ENCODE measurements at regions not wholly inside any gene's neighbourhood (a gene's known extent, or its start where the extent isn't known, plus 50 kb on each side); places are given as distances from the start of the nearest gene placed in this dataset.

DNA sequence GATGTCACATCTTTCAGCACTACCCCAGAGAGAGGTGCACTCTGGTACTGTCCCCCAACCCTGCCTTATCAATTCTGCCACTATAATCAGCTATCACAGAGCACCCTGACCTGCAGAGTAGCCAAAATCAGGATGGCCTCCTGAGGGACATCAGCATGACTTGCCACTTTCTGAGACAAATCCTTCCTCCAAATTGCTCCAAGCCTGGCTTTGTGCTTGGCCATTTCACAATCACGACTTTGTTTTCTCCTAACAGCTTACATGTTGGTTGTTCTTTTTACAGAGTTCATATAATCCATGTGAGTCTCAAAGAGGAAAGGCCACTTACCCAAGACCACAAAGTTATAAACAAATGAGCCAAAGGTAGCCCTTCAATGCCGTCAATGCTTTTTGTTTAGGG, 449.0 kb upstream of the CDH5 start:
- H3K27ac ChIP-seq (ENCODE audit: insufficient read depth, low read depth, low read length, poor library complexity, severe bottlenecking): no peak overlapping the region
- H3K27me3 ChIP-seq (ENCODE audit: control insufficient read depth, insufficient read depth, low read length, poor library complexity, severe bottlenecking): no peaks in the 10 kb centered on the region
- H3K36me3 ChIP-seq (ENCODE audit: control insufficient read depth, insufficient read depth, low read length): no peaks in the 10 kb centered on the region
- WGBS, 2 experiments: 86 to 100% methylated on average over 2 of the region's 2 CpGs
- H3K4me1 ChIP-seq (ENCODE audit: control insufficient read depth, insufficient read depth, low read length): peaks cover 4% of the 10 kb centered on the region
- H3K4me3 ChIP-seq (ENCODE audit: insufficient read depth, low read depth, low read length): no peak overlapping the region
- H3K9me3 ChIP-seq (ENCODE audit: control insufficient read depth, low read length): no peaks in the 10 kb centered on the region

DNA sequence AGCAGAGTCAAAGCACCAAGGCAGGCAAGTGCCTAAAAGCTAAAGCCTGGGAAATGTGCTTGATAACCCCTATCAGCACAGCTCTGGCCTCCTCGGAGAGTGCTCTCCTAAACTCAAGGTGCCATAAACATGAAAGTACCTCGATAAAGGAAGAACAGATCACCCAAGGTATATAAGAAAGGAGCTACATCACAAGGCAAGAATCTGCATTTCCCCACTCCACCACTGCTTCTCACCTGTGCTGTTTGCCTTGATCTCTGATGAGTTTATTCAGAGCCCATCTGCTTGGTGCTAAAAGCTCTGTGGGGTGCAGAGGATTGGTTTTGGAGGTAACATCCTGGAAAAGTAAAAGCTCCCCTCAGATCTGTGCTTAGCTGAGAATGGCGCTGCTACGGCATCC, 449.5 kb upstream of the CDH5 start:
- 81 to 88% methylated on average over 4 of the region's 4 CpGs for WGBS, 2 experiments

DNA sequence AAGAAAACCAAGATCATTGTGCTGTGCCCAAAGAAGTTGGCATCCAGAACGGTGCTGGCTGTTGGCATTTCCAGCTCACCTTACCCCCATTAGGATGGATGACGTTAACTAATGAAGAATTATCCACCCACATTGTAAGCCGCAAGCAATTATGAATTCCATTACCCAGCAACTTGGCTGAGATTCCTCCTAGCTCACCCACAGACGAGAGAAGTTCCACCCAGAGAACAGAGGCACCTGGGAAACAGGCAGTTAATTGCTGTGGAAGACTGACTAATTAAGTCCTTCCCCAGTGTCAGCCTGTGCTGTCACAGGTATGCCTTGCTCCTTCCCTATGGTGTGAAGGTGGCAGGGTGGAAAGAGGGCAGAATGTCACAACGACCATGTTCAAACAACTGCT, 456.2 kb upstream of the CDH5 start:
- 93 to 96% methylated on average over 5 of the region's 5 CpGs for WGBS, 2 experiments
- Histone ChIP-seq H3K27ac (ENCODE audit: insufficient read depth, low read depth, low read length, poor library complexity, severe bottlenecking) (no peak overlapping the region), H3K4me3 (ENCODE audit: insufficient read depth, low read depth, low read length) (no peak overlapping the region), H3K9me3 (ENCODE audit: control insufficient read depth, low read length) (no peaks in the 10 kb centered on the region), H3K27me3 (ENCODE audit: control insufficient read depth, insufficient read depth, low read length, poor library complexity, severe bottlenecking) (no peaks in the 10 kb centered on the region), H3K36me3 (ENCODE audit: control insufficient read depth, insufficient read depth, low read length) (no peaks in the 10 kb centered on the region), H3K4me1 (ENCODE audit: control insufficient read depth, insufficient read depth, low read length) (peaks cover under 1% of the 10 kb centered on the region)

More for the DNA sequence above, 449.5 kb upstream of the CDH5 start:
- H3K4me1 ChIP-seq (ENCODE audit: control insufficient read depth, insufficient read depth, low read length): peaks cover 4% of the 10 kb centered on the region
- no peaks in the 10 kb centered on the region for H3K36me3 ChIP-seq (ENCODE audit: control insufficient read depth, insufficient read depth, low read length)
- H3K27ac ChIP-seq (ENCODE audit: insufficient read depth, low read depth, low read length, poor library complexity, severe bottlenecking): no peak overlapping the region
- no peaks in the 10 kb centered on the region for H3K27me3 ChIP-seq (ENCODE audit: control insufficient read depth, insufficient read depth, low read length, poor library complexity, severe bottlenecking)
- H3K4me3 ChIP-seq (ENCODE audit: insufficient read depth, low read depth, low read length): no peak overlapping the region
- H3K9me3 ChIP-seq (ENCODE audit: control insufficient read depth, low read length): no peaks in the 10 kb centered on the region

DNA sequence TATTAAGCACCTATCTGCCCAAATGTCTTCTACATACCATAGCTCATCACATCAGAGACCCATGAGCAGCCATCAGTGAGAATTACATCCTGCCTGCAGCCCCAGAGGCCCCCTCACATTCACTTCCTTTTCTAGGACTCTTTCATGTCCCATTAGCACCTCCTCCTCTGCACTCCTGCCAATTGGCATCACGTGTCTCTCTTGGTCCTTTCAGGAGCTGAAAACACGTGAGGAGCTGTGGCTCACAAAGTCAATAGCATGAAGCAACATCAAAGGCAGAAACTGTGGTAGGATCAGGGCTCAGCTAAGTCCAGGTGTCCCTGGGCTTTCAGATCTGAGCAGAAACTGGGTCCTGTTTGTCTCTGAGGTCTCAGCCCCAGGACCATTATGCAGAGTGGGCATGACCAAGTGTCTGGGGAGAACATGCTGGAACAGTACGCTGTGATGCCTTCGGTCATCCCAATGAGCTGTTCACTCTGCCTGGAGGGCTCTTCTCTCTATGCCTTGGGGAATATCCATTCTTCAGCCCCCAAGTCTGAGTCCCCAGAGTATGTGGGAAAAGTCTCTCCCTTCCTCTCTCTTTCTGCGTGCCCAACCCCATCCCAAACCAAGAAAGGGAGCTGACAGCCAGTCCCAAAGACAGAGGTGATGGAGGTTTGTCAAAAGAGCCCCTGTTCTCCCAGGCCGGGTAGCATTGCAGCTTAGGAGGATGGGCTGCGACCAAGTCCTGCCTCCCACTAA, 457.0 kb upstream of the CDH5 start:
- Histone ChIP-seq H3K9me3 (ENCODE audit: control insufficient read depth, low read length) (no peaks in the 10 kb centered on the region), H3K4me3 (ENCODE audit: insufficient read depth, low read depth, low read length) (no peak overlapping the region), H3K27ac (ENCODE audit: insufficient read depth, low read depth, low read length, poor library complexity, severe bottlenecking) (no peak overlapping the region), H3K27me3 (ENCODE audit: control insufficient read depth, insufficient read depth, low read length, poor library complexity, severe bottlenecking) (no peaks in the 10 kb centered on the region), H3K36me3 (ENCODE audit: control insufficient read depth, insufficient read depth, low read length) (no peaks in the 10 kb centered on the region), H3K4me1 (ENCODE audit: control insufficient read depth, insufficient read depth, low read length) (peaks cover 4% of the 10 kb centered on the region)
- WGBS, 2 experiments: 81 to 82% methylated on average over 7 of the region's 7 CpGs

DNA sequence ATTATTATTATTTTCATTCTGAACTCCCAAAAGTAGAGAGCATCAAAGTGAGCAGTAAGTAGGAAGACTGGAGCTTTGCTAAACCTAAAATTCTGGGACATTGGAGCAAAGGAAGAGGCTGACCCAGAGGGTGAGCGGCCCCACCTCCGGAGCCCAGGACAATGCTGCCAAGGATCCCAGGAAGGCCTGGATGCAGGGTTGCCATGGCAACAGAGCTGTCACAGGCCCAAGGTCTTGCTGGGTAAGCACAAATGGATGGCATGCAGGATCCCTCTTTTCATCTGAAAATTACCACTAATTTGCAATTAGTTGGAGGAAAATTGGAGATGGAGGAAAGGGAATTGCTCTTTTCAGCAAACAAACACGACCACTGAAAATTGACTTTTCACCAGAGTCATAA, 457.9 kb upstream of the CDH5 start:
- Histone ChIP-seq H3K9me3 (ENCODE audit: control insufficient read depth, low read length) (no peaks in the 10 kb centered on the region), H3K27ac (ENCODE audit: insufficient read depth, low read depth, low read length, poor library complexity, severe bottlenecking) (no peak overlapping the region), H3K36me3 (ENCODE audit: control insufficient read depth, insufficient read depth, low read length) (no peaks in the 10 kb centered on the region), H3K4me1 (ENCODE audit: control insufficient read depth, insufficient read depth, low read length) (peaks cover 4% of the 10 kb centered on the region), H3K4me3 (ENCODE audit: insufficient read depth, low read depth, low read length) (no peak overlapping the region), H3K27me3 (ENCODE audit: control insufficient read depth, insufficient read depth, low read length, poor library complexity, severe bottlenecking) (no peaks in the 10 kb centered on the region)
- WGBS, 2 experiments: 31 to 44% methylated on average over 3 of the region's 3 CpGs

DNA sequence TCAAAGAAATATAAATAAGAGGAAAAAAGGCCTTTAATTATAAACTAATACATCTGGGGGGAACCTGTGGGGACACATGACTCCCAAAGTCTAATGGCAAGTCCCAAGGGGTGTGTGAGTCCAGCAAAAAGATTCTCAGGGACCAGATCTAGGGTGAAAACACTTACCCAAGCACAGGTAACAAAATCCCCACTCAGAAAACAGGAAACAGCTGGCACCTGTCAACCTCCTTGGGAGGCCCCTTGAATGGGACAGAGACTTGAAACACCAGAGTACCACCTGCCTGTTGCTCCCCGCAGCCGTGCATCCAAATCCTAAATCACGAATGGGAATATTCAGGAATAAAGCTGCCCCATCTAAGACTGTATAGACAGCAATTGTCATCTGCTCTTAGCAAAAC, 461.2 kb upstream of the CDH5 start:
- Histone ChIP-seq H3K4me3 (ENCODE audit: insufficient read depth, low read depth, low read length) (no peak overlapping the region), H3K27ac (ENCODE audit: insufficient read depth, low read depth, low read length, poor library complexity, severe bottlenecking) (no peak overlapping the region), H3K36me3 (ENCODE audit: control insufficient read depth, insufficient read depth, low read length) (no peaks in the 10 kb centered on the region), H3K4me1 (ENCODE audit: control insufficient read depth, insufficient read depth, low read length) (peaks cover 4% of the 10 kb centered on the region), H3K27me3 (ENCODE audit: control insufficient read depth, insufficient read depth, low read length, poor library complexity, severe bottlenecking) (no peaks in the 10 kb centered on the region), H3K9me3 (ENCODE audit: control insufficient read depth, low read length) (no peaks in the 10 kb centered on the region)
- WGBS, 2 experiments: 87 to 89% methylated on average over 3 of the region's 3 CpGs

DNA sequence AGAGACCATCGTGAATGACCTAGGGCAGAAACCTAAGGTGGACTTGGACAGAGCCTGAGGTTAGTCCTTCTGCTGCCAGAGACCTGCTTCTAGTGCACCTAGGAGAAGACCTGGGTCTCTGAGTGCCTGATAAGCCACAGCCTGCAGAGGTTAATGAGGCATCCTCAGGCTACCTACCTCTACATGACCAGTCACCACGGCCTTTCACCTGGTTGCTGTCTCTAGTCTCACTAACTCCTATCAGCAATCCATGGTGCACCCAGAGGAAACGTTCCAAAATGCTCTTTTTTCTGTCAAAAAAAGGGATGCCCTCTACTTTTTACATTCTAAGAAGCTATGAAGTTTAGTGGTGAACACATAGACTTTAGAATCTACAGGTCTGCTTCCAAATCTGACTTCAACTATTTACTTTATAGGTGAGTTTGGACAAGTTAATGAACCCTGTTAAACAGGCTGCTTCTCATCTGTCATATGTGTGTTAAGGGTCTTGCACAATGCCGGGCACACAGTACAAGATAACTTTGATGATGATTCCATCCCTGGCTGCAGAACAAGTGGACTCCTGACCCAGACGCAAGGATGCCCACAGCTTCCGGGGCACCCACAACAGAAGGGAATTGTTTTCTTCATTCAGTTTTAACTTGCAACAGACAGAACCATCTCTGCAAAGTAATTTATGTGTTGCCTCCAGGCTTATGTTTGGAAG, 469.9 kb upstream of the CDH5 start:
- H3K27ac ChIP-seq (ENCODE audit: insufficient read depth, low read depth, low read length, poor library complexity, severe bottlenecking): no peak overlapping the region
- no peak overlapping the region for H3K4me3 ChIP-seq (ENCODE audit: insufficient read depth, low read depth, low read length)
- no peaks in the 10 kb centered on the region for H3K9me3 ChIP-seq (ENCODE audit: control insufficient read depth, low read length)
- H3K27me3 ChIP-seq (ENCODE audit: control insufficient read depth, insufficient read depth, low read length, poor library complexity, severe bottlenecking): no peaks in the 10 kb centered on the region
- H3K36me3 ChIP-seq (ENCODE audit: control insufficient read depth, insufficient read depth, low read length): no peaks in the 10 kb centered on the region
- H3K4me1 ChIP-seq (ENCODE audit: control insufficient read depth, insufficient read depth, low read length): peaks cover 3% of the 10 kb centered on the region
- 91 to 96% methylated on average over 6 of the region's 6 CpGs for whole genome bisulfite sequencing, 2 experiments

DNA sequence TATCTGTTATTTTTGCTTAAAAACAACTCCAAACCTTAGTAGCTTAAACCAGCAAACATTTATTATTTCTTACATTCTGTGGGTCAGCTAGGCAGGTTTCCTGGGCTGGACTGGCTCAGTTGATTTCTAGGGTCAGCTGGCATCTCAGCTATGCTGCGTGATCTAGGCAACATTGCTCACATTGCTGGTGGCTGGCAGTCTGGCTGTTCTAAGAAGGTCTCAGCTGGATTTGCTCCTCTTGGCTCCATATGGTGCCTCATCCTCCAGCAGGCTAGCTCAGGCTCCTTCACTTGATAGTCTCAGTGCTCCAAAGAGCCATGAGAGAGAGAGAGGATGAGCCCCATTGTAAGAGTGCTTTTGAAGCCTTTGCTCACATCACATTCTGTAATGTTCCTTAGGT, 470.6 kb upstream of the CDH5 start:
- Histone ChIP-seq H3K36me3 (ENCODE audit: control insufficient read depth, insufficient read depth, low read length) (no peaks in the 10 kb centered on the region), H3K4me1 (ENCODE audit: control insufficient read depth, insufficient read depth, low read length) (peaks cover 3% of the 10 kb centered on the region), H3K4me3 (ENCODE audit: insufficient read depth, low read depth, low read length) (no peak overlapping the region), H3K27me3 (ENCODE audit: control insufficient read depth, insufficient read depth, low read length, poor library complexity, severe bottlenecking) (no peaks in the 10 kb centered on the region), H3K9me3 (ENCODE audit: control insufficient read depth, low read length) (no peaks in the 10 kb centered on the region), H3K27ac (ENCODE audit: insufficient read depth, low read depth, low read length, poor library complexity, severe bottlenecking) (no peak overlapping the region)
- 89 to 92% methylated on average over 1 of the region's 1 CpG for WGBS, 2 experiments

DNA sequence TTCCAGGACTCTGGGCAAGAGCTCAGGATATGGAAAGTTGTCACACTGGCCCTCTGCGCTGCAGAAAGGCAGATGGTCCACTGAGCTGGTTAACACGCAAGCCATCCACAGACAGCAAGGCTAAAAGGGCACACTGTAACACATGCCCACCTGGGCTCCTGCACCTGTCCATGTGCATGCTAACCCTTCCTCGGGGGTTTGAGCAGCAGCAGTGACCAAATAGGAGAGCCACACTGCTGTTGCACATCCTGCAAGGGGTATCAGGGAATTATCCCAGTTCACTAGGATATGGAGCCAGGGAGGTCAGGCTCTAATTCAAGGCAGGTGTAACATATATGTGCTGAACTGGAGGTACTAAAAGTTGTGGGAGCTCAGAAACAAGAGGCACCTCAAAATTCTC, 471.0 kb upstream of the CDH5 start:
- 94% methylated on average over 3 of the region's 3 CpGs for WGBS, 2 experiments

DNA sequence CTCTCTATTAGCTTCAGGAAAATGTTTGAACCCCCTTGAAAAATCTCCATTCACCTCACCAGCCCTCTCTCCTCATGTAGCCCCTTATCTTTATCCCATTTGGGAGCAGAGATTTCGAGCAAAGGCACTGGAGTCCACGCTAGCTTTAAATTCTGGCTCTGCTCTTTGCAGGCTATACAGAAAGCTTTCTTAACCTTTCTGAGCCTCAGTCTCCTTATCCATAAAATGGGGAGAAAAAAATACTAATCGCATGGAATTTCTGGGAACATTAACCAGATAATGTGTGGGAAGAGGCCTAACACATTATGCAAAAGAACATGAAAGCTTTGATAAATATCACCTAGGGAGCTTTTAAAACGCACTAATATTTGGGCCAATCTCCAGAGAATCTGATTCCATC, 476.3 kb upstream of the CDH5 start:
- no peaks in the 10 kb centered on the region for H3K27me3 ChIP-seq (ENCODE audit: control insufficient read depth, insufficient read depth, low read length, poor library complexity, severe bottlenecking)
- H3K9me3 ChIP-seq (ENCODE audit: control insufficient read depth, low read length): no peaks in the 10 kb centered on the region
- 94 to 98% methylated on average over 3 to 4 of the region's 4 CpGs for WGBS, 2 experiments
- no peaks in the 10 kb centered on the region for H3K36me3 ChIP-seq (ENCODE audit: control insufficient read depth, insufficient read depth, low read length)
- H3K4me3 ChIP-seq (ENCODE audit: insufficient read depth, low read depth, low read length): no peak overlapping the region
- H3K27ac ChIP-seq (ENCODE audit: insufficient read depth, low read depth, low read length, poor library complexity, severe bottlenecking): no peak overlapping the region
- no peaks in the 10 kb centered on the region for H3K4me1 ChIP-seq (ENCODE audit: control insufficient read depth, insufficient read depth, low read length)

More for the DNA sequence above, 471.0 kb upstream of the CDH5 start:
- H3K9me3 ChIP-seq (ENCODE audit: control insufficient read depth, low read length): no peaks in the 10 kb centered on the region
- peaks cover 3% of the 10 kb centered on the region for H3K4me1 ChIP-seq (ENCODE audit: control insufficient read depth, insufficient read depth, low read length)
- no peaks in the 10 kb centered on the region for H3K27me3 ChIP-seq (ENCODE audit: control insufficient read depth, insufficient read depth, low read length, poor library complexity, severe bottlenecking)
- no peak overlapping the region for H3K27ac ChIP-seq (ENCODE audit: insufficient read depth, low read depth, low read length, poor library complexity, severe bottlenecking)
- H3K36me3 ChIP-seq (ENCODE audit: control insufficient read depth, insufficient read depth, low read length): no peaks in the 10 kb centered on the region
- H3K4me3 ChIP-seq (ENCODE audit: insufficient read depth, low read depth, low read length): no peak overlapping the region

Measured in ectodermal cell (in vitro differentiated cells).